DMS114 treated with DMSO at 0.1 percent for 48 hours (cell line): ENCODE measurements at regions not wholly inside any gene's neighbourhood (a gene's known extent, or its start where the extent isn't known, plus 50 kb on each side); places are given as distances from the start of the nearest gene placed in this dataset.

Experiments used
- DNase-seq: peaks from one replicate; lab custom pipeline; 2025; ENCODE audit not compliant: unreplicated experiment; lab: John Stamatoyannopoulos, UW

DNA sequence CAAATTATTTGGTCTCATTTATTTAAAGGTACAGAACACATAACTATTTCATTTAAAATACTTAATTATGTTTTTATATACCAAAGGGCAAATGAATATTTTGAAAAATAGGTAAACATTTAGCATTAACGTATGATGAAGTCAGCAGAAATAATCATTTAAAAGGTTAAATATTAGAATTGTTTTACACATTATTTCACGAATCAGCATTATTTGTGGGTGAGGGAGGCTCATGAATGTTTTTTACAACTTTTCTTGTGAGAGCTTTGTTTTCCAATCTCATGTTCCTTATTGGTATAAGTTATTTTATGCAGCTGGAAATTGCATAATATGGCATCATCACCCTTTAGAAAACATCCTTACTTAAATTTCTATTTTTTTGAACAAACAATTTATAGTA, 73.9 kb upstream of the FSTL5 start:
- no peak for DNase-seq

DNA sequence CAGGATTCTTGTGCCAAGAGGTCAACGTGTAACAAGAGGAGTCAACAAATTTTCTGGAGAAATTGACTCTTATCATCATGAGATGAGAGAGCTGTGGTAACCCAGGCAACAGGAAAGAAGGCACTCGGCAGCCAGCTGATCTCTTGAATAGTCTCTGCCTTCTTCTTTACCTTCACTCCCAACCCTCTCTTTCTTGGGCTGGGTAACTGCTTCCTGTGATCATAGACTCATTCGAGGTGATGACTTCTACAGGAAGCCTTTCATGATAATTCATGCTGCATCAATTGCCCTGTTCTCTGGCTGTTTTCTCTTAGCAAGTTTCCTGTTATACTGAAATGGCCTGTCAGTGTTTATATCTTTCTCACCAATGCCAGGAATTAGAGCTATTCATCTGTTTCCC, 70.8 kb upstream of the FSTL5 start:
- DNase-seq = no peak

DNA sequence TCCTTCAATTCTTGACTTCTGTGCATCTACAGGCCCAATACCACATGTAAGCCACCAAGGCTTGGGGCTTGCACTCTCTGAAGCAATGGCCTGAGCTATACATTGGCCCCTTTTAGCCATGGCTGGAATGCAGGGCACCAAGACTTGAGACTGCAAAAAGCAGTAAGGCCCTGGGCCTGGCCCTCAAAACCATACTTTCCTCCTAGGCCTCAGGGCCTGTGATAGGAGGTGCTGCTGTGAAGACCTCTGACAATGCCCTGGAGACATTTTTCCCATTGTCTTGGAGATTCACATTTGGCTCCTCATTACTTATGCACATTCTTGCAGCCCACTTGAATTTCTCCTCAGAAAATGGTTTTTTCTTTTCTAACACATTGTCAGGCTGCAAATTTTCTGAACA, 68.5 kb upstream of the FSTL5 start:
- no peak for DNase-seq

DNA sequence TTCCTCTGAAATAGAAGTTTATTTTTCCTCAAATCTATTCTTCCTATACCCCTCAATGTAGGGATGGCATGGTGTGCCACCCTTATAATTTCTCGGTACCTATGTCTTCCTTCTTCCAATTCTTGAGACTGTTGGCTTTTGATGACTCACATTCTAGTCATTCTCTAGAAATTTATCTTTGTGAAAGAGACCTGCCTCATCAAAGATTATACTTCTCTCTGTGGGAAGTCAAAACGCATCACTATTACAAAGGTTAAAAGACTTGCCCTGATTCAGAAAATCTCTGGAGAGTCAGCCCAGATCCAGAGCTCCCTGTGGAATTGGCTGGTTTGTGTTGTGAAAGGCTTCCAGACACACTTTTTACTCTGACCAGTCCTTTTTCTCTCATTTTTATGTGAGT, 65.9 kb upstream of the FSTL5 start:
- no peak for DNase-seq

DNA sequence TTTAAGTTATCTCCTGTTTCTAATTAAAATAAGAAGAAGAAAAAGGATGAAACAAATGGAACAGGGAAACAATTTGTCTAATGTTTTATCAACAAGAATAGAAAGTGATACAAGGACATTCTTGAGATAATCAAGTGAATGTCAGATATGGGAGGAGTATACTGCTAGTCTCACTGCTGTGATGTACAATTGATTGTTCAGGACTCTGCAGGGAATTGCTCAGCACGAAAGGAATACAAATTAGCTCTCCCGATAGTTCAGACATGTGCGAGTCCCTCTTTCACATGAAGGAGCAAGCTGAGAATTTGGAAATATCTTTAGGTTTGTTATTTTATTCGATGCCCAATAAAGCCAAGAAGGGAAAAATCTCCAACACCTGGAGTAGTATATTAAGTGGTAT, 57.3 kb upstream of the FSTL5 start:
- DNase-seq = no peak
